ENCODE measurements at regions not wholly inside any gene's neighbourhood (a gene's known extent, or its start where the extent isn't known, plus 50 kb on each side); places are given as distances from the start of the nearest gene placed in this dataset.

GRCh38 chr22:45071618-45072017 is 61.8 kb upstream of the PHF21B start:
- no peaks in the 10 kb centered on the region for H3K27me3 ChIP-seq (ENCODE audit: insufficient read depth, low read length)
- ATAC-seq (no peak), DNase-seq (ENCODE audit: low read depth, low spot score) (no peak)
- TF ChIP-seq SP1 (IDR thresholded peaks at IDR 0.05; ENCODE audit: low read depth): no peak
- TF ChIP-seq YY1 (IDR thresholded peaks at IDR 0.05; ENCODE audit: extremely low read depth, insufficient replicate concordance, low read depth, low read length): no peak
- no peak for TF ChIP-seq SRF (IDR thresholded peaks at IDR 0.05; ENCODE audit: low read depth)
- TF ChIP-seq, protein P1, sequence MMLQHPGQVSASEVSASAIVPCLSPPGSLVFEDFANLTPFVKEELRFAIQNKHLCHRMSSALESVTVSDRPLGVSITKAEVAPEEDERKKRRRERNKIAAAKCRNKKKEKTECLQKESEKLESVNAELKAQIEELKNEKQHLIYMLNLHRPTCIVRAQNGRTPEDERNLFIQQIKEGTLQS (IDR thresholded peaks at IDR 0.05): no peak
- TF ChIP-seq ELF1 (IDR thresholded peaks at IDR 0.05; ENCODE audit: borderline replicate concordance, low read depth): no peak
- no peak for TF ChIP-seq RAD21 (IDR thresholded peaks at IDR 0.05; ENCODE audit: low read depth)
- no peak for TF ChIP-seq POLR2AphosphoS5 (IDR thresholded peaks at IDR 0.05; ENCODE audit: low read depth, low read length)
- TF ChIP-seq, protein P2, sequence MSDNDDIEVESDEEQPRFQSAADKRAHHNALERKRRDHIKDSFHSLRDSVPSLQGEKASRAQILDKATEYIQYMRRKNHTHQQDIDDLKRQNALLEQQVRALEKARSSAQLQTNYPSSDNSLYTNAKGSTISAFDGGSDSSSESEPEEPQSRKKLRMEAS (IDR thresholded peaks at IDR 0.05): no peak
- TF ChIP-seq, protein P3, sequence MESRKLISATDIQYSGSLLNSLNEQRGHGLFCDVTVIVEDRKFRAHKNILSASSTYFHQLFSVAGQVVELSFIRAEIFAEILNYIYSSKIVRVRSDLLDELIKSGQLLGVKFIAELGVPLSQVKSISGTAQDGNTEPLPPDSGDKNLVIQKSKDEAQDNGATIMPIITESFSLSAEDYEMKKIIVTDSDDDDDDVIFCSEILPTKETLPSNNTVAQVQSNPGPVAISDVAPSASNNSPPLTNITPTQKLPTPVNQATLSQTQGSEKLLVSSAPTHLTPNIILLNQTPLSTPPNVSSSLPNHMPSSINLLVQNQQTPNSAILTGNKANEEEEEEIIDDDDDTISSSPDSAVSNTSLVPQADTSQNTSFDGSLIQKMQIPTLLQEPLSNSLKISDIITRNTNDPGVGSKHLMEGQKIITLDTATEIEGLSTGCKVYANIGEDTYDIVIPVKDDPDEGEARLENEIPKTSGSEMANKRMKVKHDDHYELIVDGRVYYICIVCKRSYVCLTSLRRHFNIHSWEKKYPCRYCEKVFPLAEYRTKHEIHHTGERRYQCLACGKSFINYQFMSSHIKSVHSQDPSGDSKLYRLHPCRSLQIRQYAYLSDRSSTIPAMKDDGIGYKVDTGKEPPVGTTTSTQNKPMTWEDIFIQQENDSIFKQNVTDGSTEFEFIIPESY (IDR thresholded peaks at IDR 0.05; ENCODE audit: extremely low read depth, insufficient replicate concordance, low read length): no peak
- TF ChIP-seq EGR1 (IDR thresholded peaks at IDR 0.05; ENCODE audit: low read depth): no peak
- no peak for TF ChIP-seq CEBPB (IDR thresholded peaks at IDR 0.05; ENCODE audit: low read depth)
- no peak for TF ChIP-seq EZH2 (IDR thresholded peaks at IDR 0.05)
- no peak for TF ChIP-seq TCF7L2 (IDR thresholded peaks at IDR 0.05; ENCODE audit: borderline replicate concordance, extremely low read depth, insufficient read depth, insufficient read length)
- TF ChIP-seq EZH2phosphoT487 (IDR thresholded peaks at IDR 0.05; ENCODE audit: borderline replicate concordance): no peak
- no peak for TF ChIP-seq SIN3A (IDR thresholded peaks at IDR 0.05; ENCODE audit: low read depth)
- H3K4me1 ChIP-seq (ENCODE audit: control insufficient read depth in 1 of 2, insufficient read depth in 2 of 2, low read length in 2 of 2): peaks cover 24 to 51% of the 10 kb centered on the region in 2 experiments
- H4K20me1 ChIP-seq (ENCODE audit: insufficient read depth): no peaks in the 10 kb centered on the region
- no peaks in the 10 kb centered on the region for H3K36me3 ChIP-seq (ENCODE audit: control insufficient read depth in 1 of 2, insufficient read depth in 2 of 2, low read length in 2 of 2)
- no peaks in the 10 kb centered on the region for H3K9me2 ChIP-seq (ENCODE audit: insufficient read depth)
- ChIA-PET POLR2A (no interaction called here), CTCF (interaction anchor here (1.4 kb wide), 1 partner anchor 10 kb away, joined by 4 read pairs; no protein-coding TSS in a partner anchor), RAD21 (ENCODE audit: low non-redundant PET in 1 of 2, low total read pairs in 2 of 2, uncharacterized antibody in 2 of 2, unreplicated experiment in 2 of 2) (no interaction called here)
- peak overlapping the region; percentile 42 to 57 for H3K4me3 ChIP-seq (replicated peaks in 1 of 2; ENCODE audit: low read depth in 1 of 2, low read length in 2 of 2)
- no peaks in the 10 kb centered on the region for H3K9me3 ChIP-seq (ENCODE audit: control insufficient read depth in 1 of 2, insufficient read depth in 1 of 2, low read depth in 1 of 2, low read length in 2 of 2)
- BruUV-seq (replicated peaks): no TSS peak
- H3K9ac ChIP-seq (ENCODE audit: low read length): peak overlapping the region; percentile 51
- H3K79me2 ChIP-seq (ENCODE audit: insufficient read depth, low read length): no peaks in the 10 kb centered on the region
- peak overlapping the region; percentile 83 for H3K4me2 ChIP-seq (ENCODE audit: low read length)
- intact Hi-C loops (cut with micrococcal nuclease): no loop called here
- no peak overlapping the region for H3K27ac ChIP-seq (ENCODE audit: low read depth, low read length)
- no peak overlapping the region for H2AFZ ChIP-seq (ENCODE audit: low read depth, low read length, poor library complexity, severe bottlenecking)

All from HCT116 (cell line).